Erythroblast (primary cell): ENCODE measurements at regions not wholly inside any gene's neighbourhood (a gene's known extent, or its start where the extent isn't known, plus 50 kb on each side); places are given as distances from the start of the nearest gene placed in this dataset.
A peak's percentile ranks its signal among the peaks of the same experiment; 100 is the strongest.

Experiments
- DNase-seq, 2 experiments: peaks; one replicate each; lab custom pipeline; 2025; lab: John Stamatoyannopoulos, UW
- GATA1 ChIP-seq: IDR thresholded peaks from 2 replicates; pipeline ENCODE4 v1.6.1; 2011; ENCODE audit warnings: low read depth, mild to moderate bottlenecking, control low read depth, low read length, moderate library complexity
- POLR2A ChIP-seq: IDR thresholded peaks from 2 replicates; pipeline ENCODE4 v1.6.1; 2011; ENCODE audit warnings: mild to moderate bottlenecking, low read length

GRCh38 chr5:74124826-74125225 lies 498.8 kb downstream of the ARHGEF28 start:
- DNase-seq: no peak

GRCh38 chr5:74123929-74124328 lies 497.9 kb downstream of the ARHGEF28 start:
- no peak for DNase-seq
- TF ChIP-seq GATA1: no peak
- TF ChIP-seq POLR2A: no peak

More at GRCh38 chr5:74124826-74125225, 498.8 kb downstream of the ARHGEF28 start:
- TF ChIP-seq POLR2A (no peak), GATA1 (no peak)

- TF ChIP-seq GATA1 (no peak), POLR2A (no peak)
- no peak for DNase-seq
These were observed 497.1 kb downstream of the ARHGEF28 start for GRCh38 chr5:74122979-74123590.

- no peak for TF ChIP-seq GATA1
- no peak for TF ChIP-seq POLR2A
- no peak for DNase-seq
These were observed 496.2 kb downstream of the ARHGEF28 start for GRCh38 chr5:74122175-74122574.

- DNase-seq: no peak
These were observed 494.6 kb downstream of the ARHGEF28 start for GRCh38 chr5:74120585-74120984.

GRCh38 chr5:74118071-74118470 lies 492.1 kb downstream of the ARHGEF28 start:
- DNase-seq: no peak
- TF ChIP-seq POLR2A (no peak), GATA1 (no peak)

More at GRCh38 chr5:74120585-74120984, 494.6 kb downstream of the ARHGEF28 start:
- TF ChIP-seq GATA1: no peak
- TF ChIP-seq POLR2A: no peak

GRCh38 chr5:74116984-74117383 lies 491.0 kb downstream of the ARHGEF28 start:
- DNase-seq: no peak
- TF ChIP-seq POLR2A: no peak
- no peak for TF ChIP-seq GATA1

GRCh38 chr5:74116266-74116665 lies 490.3 kb downstream of the ARHGEF28 start:
- DNase-seq: peak; percentile 21 to 31
- no peak for TF ChIP-seq GATA1

- no peak for DNase-seq
- TF ChIP-seq GATA1: no peak
- TF ChIP-seq POLR2A: no peak
These were observed 487.9 kb downstream of the ARHGEF28 start for GRCh38 chr5:74113927-74114326.

- TF ChIP-seq POLR2A (no peak), GATA1 (no peak)
- DNase-seq: no peak
These were observed 487.2 kb downstream of the ARHGEF28 start for GRCh38 chr5:74113196-74113540.

GRCh38 chr5:74112372-74113195 lies 486.6 kb downstream of the ARHGEF28 start:
- DNase-seq: no peak
- no peak for TF ChIP-seq POLR2A
- TF ChIP-seq GATA1: no peak

- no peak for DNase-seq
- no peak for TF ChIP-seq POLR2A
- no peak for TF ChIP-seq GATA1
These were observed 485.8 kb downstream of the ARHGEF28 start for GRCh38 chr5:74111764-74112163.

- TF ChIP-seq POLR2A (no peak), GATA1 (no peak)
- DNase-seq: no peak
These were observed 483.3 kb downstream of the ARHGEF28 start for GRCh38 chr5:74109344-74109743.

- DNase-seq: no peak
- no peak for TF ChIP-seq GATA1
- TF ChIP-seq POLR2A: no peak
These were observed 481.9 kb downstream of the ARHGEF28 start for GRCh38 chr5:74107899-74108298.
